ENCODE measurements at regions not wholly inside any gene's neighbourhood (a gene's known extent, or its start where the extent isn't known, plus 50 kb on each side); places are given as distances from the start of the nearest gene placed in this dataset.

- H3K9ac ChIP-seq, result no peak overlapping the region
- WGBS (ENCODE audit: low lambda C conversion rate), result 9% methylated on average over 6 of the region's 6 CpGs
- no peak overlapping the region for H2AFZ ChIP-seq (ENCODE audit: low read depth)
- no peaks in the 10 kb centered on the region for H3K79me2 ChIP-seq (ENCODE audit: insufficient read depth)
- ChIA-PET CTCF (no interaction called here), POLR2A (no interaction called here)
- no peaks in the 10 kb centered on the region for H3K36me3 ChIP-seq (replicated peaks in 1 of 2; ENCODE audit: control insufficient read depth in 1 of 2, insufficient read depth in 2 of 2, low read length in 1 of 2)
- no peaks in the 10 kb centered on the region for H3K9me2 ChIP-seq
- H4K20me1 ChIP-seq (ENCODE audit: insufficient read depth), result no peaks in the 10 kb centered on the region
- no peak overlapping the region for H3K27ac ChIP-seq (ENCODE audit: low read depth in 2 of 2, low read length in 1 of 2)
- TF ChIP-seq MEF2A (IDR thresholded peaks at IDR 0.05; ENCODE audit: borderline replicate concordance, low read depth) (no peak), EZH2phosphoT487 (IDR thresholded peaks at IDR 0.05; ENCODE audit: borderline replicate concordance, low read depth) (no peak), RXRA (IDR thresholded peaks at IDR 0.05; ENCODE audit: borderline replicate concordance, low read depth) (no peak), ZBTB33 (IDR thresholded peaks at IDR 0.05; ENCODE audit: borderline replicate concordance, low read depth) (no peak), YY1 (IDR thresholded peaks at IDR 0.05; ENCODE audit: low read depth) (no peak), RFX5 (IDR thresholded peaks at IDR 0.05; ENCODE audit: low read length) (no peak), SIN3A (IDR thresholded peaks at IDR 0.05; ENCODE audit: borderline replicate concordance, low read depth, low read length) (no peak), RCOR1 (IDR thresholded peaks at IDR 0.05; ENCODE audit: low read length) (no peak), FOXM1 (IDR thresholded peaks at IDR 0.05; ENCODE audit: low read depth) (no peak), POLR2AphosphoS5 (IDR thresholded peaks at IDR 0.05; ENCODE audit: low read depth, low read length) (no peak), NFIC (IDR thresholded peaks at IDR 0.05; ENCODE audit: borderline replicate concordance) (no peak), GABPA (IDR thresholded peaks at IDR 0.05; ENCODE audit: low read depth) (no peak), REST (IDR thresholded peaks at IDR 0.05; ENCODE audit: low read depth, low read length) (no peak), FOXJ3 (CRISPR knock-in tag; IDR thresholded peaks at IDR 0.05) (no peak), JUND (IDR thresholded peaks at IDR 0.05) (no peak), TAF1 (IDR thresholded peaks at IDR 0.05; ENCODE audit: borderline replicate concordance, low read depth, low read length) (no peak), RAD21 (IDR thresholded peaks at IDR 0.05; ENCODE audit: low read length) (no peak), GATA2 (CRISPR knock-in tag; IDR thresholded peaks at IDR 0.05) (no peak), MXI1 (IDR thresholded peaks at IDR 0.05; ENCODE audit: low read depth, low read length) (no peak)
- TF ChIP-seq, protein P1, sequence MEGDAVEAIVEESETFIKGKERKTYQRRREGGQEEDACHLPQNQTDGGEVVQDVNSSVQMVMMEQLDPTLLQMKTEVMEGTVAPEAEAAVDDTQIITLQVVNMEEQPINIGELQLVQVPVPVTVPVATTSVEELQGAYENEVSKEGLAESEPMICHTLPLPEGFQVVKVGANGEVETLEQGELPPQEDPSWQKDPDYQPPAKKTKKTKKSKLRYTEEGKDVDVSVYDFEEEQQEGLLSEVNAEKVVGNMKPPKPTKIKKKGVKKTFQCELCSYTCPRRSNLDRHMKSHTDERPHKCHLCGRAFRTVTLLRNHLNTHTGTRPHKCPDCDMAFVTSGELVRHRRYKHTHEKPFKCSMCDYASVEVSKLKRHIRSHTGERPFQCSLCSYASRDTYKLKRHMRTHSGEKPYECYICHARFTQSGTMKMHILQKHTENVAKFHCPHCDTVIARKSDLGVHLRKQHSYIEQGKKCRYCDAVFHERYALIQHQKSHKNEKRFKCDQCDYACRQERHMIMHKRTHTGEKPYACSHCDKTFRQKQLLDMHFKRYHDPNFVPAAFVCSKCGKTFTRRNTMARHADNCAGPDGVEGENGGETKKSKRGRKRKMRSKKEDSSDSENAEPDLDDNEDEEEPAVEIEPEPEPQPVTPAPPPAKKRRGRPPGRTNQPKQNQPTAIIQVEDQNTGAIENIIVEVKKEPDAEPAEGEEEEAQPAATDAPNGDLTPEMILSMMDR (IDR thresholded peaks at IDR 0.05), result no peak
- no peak overlapping the region for H3K4me2 ChIP-seq
- no peaks in the 10 kb centered on the region for H3K4me1 ChIP-seq (ENCODE audit: control insufficient read depth in 1 of 2, insufficient read depth in 2 of 2, low read depth in 1 of 2, low read length in 1 of 2)
- no peak for DNase-seq
- no peak overlapping the region for H3K4me3 ChIP-seq (ENCODE audit: low read depth in 2 of 2, low read length in 1 of 2)
- no peaks in the 10 kb centered on the region for H3F3A ChIP-seq (replicated peaks; ENCODE audit: insufficient read depth)
- no peaks in the 10 kb centered on the region for H3K9me3 ChIP-seq
- no peaks in the 10 kb centered on the region for H3K27me3 ChIP-seq (ENCODE audit: insufficient read depth)
Measured at GRCh38 chr4:27592738-27593137, 732.1 kb downstream of the STIM2 start.

All from SK-N-SH (cell line).